NCI-H774 (cell line): ENCODE measurements at regions not wholly inside any gene's neighbourhood (a gene's known extent, or its start where the extent isn't known, plus 50 kb on each side); places are given as distances from the start of the nearest gene placed in this dataset.

Experiments used
- DNase-seq: peaks from one replicate; lab custom pipeline; 2025; lab: John Stamatoyannopoulos, UW

DNA sequence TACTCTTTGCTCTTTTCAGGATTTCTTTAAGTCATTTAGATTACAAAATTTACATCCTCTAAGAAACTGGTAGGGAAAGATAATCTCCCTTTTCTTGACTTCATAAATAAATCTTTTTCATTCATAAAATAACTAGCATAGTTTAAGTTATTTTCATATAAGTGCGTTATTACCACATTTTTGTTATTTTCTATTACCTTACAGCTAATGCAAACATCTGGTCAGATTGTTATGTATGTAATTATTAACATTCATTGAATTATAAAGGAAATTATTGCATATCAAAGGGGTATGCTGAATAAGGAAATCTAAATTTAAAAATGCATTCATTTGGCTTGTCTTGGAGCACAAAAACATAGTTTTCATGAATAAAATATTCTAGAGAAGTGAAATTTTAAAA is 55.3 kb upstream of the SLITRK1 start:
- no peak for DNase-seq

DNA sequence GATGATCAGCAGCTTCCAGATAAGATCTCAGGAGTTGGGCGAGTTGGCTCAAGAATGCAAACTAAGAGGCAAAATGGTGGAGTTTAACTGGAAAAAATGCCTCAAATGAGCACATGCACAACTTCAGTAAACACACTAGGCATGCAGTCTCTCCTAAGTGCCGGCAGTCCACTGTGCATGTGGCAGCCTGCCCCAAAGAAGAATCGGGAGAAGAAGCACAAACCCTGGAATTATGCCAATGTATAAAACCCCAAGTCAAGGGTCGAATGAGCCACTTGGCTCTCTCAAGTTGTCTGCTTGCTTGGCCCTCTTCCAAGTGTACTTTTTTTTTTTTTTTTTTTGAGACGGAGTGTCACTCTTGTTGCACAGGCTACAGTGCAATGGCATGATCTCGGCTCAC is 53.3 kb upstream of the SLITRK1 start:
- no peak for DNase-seq
